ENCODE measurements at regions not wholly inside any gene's neighbourhood (a gene's known extent, or its start where the extent isn't known, plus 50 kb on each side); places are given as distances from the start of the nearest gene placed in this dataset.

DNA sequence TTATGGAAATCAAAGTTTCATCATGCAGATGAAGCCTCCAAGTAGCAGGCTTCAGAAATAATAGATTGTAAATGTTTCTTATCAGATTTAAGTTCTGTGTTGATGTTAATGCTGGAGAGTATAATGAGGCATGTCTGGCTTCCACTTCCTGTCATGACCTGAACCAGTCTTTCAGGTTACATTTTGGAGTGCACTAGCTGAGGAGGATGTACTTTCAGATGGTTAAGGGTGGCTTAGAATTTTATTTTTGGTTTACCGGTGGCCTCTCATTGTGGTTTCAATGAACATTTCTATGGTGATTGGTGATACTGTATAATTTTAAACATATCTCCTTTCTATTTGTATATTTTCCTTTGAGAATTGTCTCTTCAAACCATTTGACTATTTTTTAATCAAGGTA lies 890.4 kb downstream of the SH3BGRL start (continued):
- TF ChIP-seq SP7 (tag by site-specific recombination; IDR thresholded peaks at IDR 0.05) (no peak), ZNF155 (tag by site-specific recombination; IDR thresholded peaks at IDR 0.05) (no peak), ZNF37A (tag by site-specific recombination; IDR thresholded peaks at IDR 0.05) (no peak), TRIM28 (IDR thresholded peaks at IDR 0.05; ENCODE audit: borderline replicate concordance, low read length) (no peak)

DNA sequence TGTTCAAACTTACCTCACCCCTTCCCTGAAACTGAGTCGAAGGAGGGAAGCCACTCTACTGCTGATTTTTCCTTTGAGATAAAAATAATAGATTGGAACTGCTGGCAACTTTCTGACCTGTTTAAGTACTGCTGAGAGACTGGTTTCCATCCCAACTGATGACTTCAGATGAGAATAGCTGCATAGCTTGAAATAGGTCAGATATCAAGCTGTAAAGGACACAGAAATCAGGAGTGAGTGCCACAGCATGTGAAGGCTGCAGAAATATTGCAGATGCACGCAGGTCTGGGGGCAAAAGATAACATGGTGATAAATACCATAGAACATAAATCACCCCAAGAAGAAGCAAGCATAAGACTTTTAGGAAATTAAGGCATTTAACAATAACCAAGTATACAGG lies 923.2 kb downstream of the SH3BGRL start:
- H3K4me1 ChIP-seq (ENCODE audit: control insufficient read depth, insufficient read depth, low read length): no peaks in the 10 kb centered on the region
- no peak overlapping the region for H3K27ac ChIP-seq (ENCODE audit: extremely low read depth, low read depth, low read length)
- no peaks in the 10 kb centered on the region for H3K9me3 ChIP-seq (ENCODE audit: control insufficient read depth, insufficient read depth, low read depth, low read length)
- ChIA-PET CTCF (no interaction called here), POLR2A (no interaction called here)
- TF ChIP-seq, protein P1, sequence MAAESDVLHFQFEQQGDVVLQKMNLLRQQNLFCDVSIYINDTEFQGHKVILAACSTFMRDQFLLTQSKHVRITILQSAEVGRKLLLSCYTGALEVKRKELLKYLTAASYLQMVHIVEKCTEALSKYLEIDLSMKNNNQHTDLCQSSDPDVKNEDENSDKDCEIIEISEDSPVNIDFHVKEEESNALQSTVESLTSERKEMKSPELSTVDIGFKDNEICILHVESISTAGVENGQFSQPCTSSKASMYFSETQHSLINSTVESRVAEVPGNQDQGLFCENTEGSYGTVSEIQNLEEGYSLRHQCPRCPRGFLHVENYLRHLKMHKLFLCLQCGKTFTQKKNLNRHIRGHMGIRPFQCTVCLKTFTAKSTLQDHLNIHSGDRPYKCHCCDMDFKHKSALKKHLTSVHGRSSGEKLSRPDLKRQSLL (tag by site-specific recombination; IDR thresholded peaks at IDR 0.05): no peak
- TF ChIP-seq ZNF830 (tag by site-specific recombination; IDR thresholded peaks at IDR 0.05; ENCODE audit: low read depth) (no peak), ZNF561 (tag by site-specific recombination; IDR thresholded peaks at IDR 0.05; ENCODE audit: borderline replicate concordance) (no peak), ZFP41 (tag by site-specific recombination; IDR thresholded peaks at IDR 0.05; ENCODE audit: borderline replicate concordance) (no peak), MYNN (tag by site-specific recombination; IDR thresholded peaks at IDR 0.05; ENCODE audit: borderline replicate concordance) (no peak), HOXD13 (CRISPR knock-in tag; IDR thresholded peaks at IDR 0.05; ENCODE audit: borderline replicate concordance) (no peak), ZNF837 (tag by site-specific recombination; IDR thresholded peaks at IDR 0.05) (no peak), HOXC10 (CRISPR knock-in tag; IDR thresholded peaks at IDR 0.05) (no peak), SP3 (tag by site-specific recombination; IDR thresholded peaks at IDR 0.05) (no peak), ZNF138 (tag by site-specific recombination; IDR thresholded peaks at IDR 0.05; ENCODE audit: borderline replicate concordance) (no peak)
- TF ChIP-seq, protein P2, sequence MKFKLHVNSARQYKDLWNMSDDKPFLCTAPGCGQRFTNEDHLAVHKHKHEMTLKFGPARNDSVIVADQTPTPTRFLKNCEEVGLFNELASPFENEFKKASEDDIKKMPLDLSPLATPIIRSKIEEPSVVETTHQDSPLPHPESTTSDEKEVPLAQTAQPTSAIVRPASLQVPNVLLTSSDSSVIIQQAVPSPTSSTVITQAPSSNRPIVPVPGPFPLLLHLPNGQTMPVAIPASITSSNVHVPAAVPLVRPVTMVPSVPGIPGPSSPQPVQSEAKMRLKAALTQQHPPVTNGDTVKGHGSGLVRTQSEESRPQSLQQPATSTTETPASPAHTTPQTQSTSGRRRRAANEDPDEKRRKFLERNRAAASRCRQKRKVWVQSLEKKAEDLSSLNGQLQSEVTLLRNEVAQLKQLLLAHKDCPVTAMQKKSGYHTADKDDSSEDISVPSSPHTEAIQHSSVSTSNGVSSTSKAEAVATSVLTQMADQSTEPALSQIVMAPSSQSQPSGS (tag by site-specific recombination; IDR thresholded peaks at IDR 0.05; ENCODE audit: low read depth): no peak
- TF ChIP-seq, protein P3, sequence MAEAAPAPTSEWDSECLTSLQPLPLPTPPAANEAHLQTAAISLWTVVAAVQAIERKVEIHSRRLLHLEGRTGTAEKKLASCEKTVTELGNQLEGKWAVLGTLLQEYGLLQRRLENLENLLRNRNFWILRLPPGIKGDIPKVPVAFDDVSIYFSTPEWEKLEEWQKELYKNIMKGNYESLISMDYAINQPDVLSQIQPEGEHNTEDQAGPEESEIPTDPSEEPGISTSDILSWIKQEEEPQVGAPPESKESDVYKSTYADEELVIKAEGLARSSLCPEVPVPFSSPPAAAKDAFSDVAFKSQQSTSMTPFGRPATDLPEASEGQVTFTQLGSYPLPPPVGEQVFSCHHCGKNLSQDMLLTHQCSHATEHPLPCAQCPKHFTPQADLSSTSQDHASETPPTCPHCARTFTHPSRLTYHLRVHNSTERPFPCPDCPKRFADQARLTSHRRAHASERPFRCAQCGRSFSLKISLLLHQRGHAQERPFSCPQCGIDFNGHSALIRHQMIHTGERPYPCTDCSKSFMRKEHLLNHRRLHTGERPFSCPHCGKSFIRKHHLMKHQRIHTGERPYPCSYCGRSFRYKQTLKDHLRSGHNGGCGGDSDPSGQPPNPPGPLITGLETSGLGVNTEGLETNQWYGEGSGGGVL (tag by site-specific recombination; IDR thresholded peaks at IDR 0.05): no peak
- TF ChIP-seq, protein P4, sequence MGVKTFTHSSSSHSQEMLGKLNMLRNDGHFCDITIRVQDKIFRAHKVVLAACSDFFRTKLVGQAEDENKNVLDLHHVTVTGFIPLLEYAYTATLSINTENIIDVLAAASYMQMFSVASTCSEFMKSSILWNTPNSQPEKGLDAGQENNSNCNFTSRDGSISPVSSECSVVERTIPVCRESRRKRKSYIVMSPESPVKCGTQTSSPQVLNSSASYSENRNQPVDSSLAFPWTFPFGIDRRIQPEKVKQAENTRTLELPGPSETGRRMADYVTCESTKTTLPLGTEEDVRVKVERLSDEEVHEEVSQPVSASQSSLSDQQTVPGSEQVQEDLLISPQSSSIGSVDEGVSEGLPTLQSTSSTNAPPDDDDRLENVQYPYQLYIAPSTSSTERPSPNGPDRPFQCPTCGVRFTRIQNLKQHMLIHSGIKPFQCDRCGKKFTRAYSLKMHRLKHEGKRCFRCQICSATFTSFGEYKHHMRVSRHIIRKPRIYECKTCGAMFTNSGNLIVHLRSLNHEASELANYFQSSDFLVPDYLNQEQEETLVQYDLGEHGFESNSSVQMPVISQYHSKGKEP (tag by site-specific recombination; IDR thresholded peaks at IDR 0.05): no peak
- TF ChIP-seq, protein P5, sequence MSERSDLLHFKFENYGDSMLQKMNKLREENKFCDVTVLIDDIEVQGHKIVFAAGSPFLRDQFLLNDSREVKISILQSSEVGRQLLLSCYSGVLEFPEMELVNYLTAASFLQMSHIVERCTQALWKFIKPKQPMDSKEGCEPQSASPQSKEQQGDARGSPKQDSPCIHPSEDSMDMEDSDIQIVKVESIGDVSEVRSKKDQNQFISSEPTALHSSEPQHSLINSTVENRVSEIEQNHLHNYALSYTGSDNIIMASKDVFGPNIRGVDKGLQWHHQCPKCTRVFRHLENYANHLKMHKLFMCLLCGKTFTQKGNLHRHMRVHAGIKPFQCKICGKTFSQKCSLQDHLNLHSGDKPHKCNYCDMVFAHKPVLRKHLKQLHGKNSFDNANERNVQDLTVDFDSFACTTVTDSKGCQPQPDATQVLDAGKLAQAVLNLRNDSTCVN (tag by site-specific recombination; optimal IDR thresholded peaks at IDR 0.05): no peak
- TF ChIP-seq, protein P6, sequence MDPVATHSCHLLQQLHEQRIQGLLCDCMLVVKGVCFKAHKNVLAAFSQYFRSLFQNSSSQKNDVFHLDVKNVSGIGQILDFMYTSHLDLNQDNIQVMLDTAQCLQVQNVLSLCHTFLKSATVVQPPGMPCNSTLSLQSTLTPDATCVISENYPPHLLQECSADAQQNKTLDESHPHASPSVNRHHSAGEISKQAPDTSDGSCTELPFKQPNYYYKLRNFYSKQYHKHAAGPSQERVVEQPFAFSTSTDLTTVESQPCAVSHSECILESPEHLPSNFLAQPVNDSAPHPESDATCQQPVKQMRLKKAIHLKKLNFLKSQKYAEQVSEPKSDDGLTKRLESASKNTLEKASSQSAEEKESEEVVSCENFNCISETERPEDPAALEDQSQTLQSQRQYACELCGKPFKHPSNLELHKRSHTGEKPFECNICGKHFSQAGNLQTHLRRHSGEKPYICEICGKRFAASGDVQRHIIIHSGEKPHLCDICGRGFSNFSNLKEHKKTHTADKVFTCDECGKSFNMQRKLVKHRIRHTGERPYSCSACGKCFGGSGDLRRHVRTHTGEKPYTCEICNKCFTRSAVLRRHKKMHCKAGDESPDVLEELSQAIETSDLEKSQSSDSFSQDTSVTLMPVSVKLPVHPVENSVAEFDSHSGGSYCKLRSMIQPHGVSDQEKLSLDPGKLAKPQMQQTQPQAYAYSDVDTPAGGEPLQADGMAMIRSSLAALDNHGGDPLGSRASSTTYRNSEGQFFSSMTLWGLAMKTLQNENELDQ (tag by site-specific recombination; IDR thresholded peaks at IDR 0.05; ENCODE audit: low read depth): no peak
- no peak overlapping the region for H3K4me3 ChIP-seq (ENCODE audit: low read depth, low read length)
- H3K36me3 ChIP-seq (ENCODE audit: control insufficient read depth in 2 of 2, insufficient read depth in 1 of 2, low read length in 2 of 2): no peaks in the 10 kb centered on the region

Measured in HEK293 (cell line).